GM23338 (cell line): ENCODE measurements at regions not wholly inside any gene's neighbourhood (a gene's known extent, or its start where the extent isn't known, plus 50 kb on each side); places are given as distances from the start of the nearest gene placed in this dataset.

Source experiments
- ATAC-seq: fragments of 200-7000 bp; cut with Tn5 transposase; 3 replicates; pipeline ENCODE4 v1.9.1; 2020
- DNase-seq: peaks from one replicate; pipeline ENCODE4 v3.0.0-alpha.2; 2015; ENCODE audit warnings: low spot score
- H2AFZ ChIP-seq: fragments of 200-600 bp; sonication (generic); 2 replicates; pipeline ENCODE4 v1.8.0; 2016; ENCODE audit warnings: antibody characterized with exemption, mild to moderate bottlenecking, moderate library complexity
- H3F3A ChIP-seq: fragments of 200-600 bp; sonication (generic); replicated peaks from 2 replicates; pipeline ENCODE4 v1.8.0; 2017; ENCODE audit warnings: antibody characterized with exemption, mixed run types, low read depth
- H3K27ac ChIP-seq: fragments of 200-600 bp; sonication (generic); 2 replicates; pipeline ENCODE4 v1.6.1; 2016; ENCODE audit warnings: low read depth
- H3K27me3 ChIP-seq: fragments of 200-600 bp; sonication (generic); 2 replicates; pipeline ENCODE4 v1.8.0; 2016; ENCODE audit warnings: mild to moderate bottlenecking, mixed run types, moderate library complexity; ENCODE audit not compliant: insufficient read depth
- H3K36me3 ChIP-seq: fragments of 200-600 bp; sonication (generic); 2 replicates; pipeline ENCODE4 v1.8.0; 2016; ENCODE audit warnings: mild to moderate bottlenecking; ENCODE audit not compliant: insufficient read depth
- H3K4me1 ChIP-seq: fragments of 200-600 bp; sonication (generic); 2 replicates; pipeline ENCODE4 v1.8.0; 2016; ENCODE audit warnings: mild to moderate bottlenecking, moderate library complexity; ENCODE audit not compliant: insufficient read depth
- H3K4me2 ChIP-seq: fragments of 200-600 bp; sonication (generic); 2 replicates; pipeline ENCODE4 v1.7.1; 2017; ENCODE audit warnings: mixed run types
- H3K4me3 ChIP-seq: fragments of 200-600 bp; sonication (generic); 2 replicates; pipeline ENCODE4 v1.6.1; 2016; ENCODE audit warnings: mixed run types
- H3K79me2 ChIP-seq: fragments of 200-600 bp; sonication (generic); replicated peaks from 2 replicates; pipeline ENCODE4 v1.8.0; 2017; ENCODE audit warnings: mild to moderate bottlenecking; ENCODE audit not compliant: insufficient read depth
- H3K9me2 ChIP-seq: fragments of 200-600 bp; sonication (generic); 2 replicates; pipeline ENCODE4 v1.8.0; 2017; ENCODE audit not compliant: insufficient read depth
- H4K20me1 ChIP-seq: fragments of 200-600 bp; sonication (generic); replicated peaks from 2 replicates; pipeline ENCODE4 v1.8.0; 2017; ENCODE audit warnings: mild to moderate bottlenecking; ENCODE audit not compliant: insufficient read depth
- H3K27ac Mint-ChIP-seq: 2 replicates; pipeline ENCODE4 v1.8.0; 2020; ENCODE audit warnings: inconsistent platforms, mild to moderate bottlenecking, moderate library complexity, mixed read lengths
- H3K27me3 Mint-ChIP-seq: 3 replicates; pipeline ENCODE4 v1.8.0; 2022; ENCODE audit warnings: low read depth, mild to moderate bottlenecking, moderate library complexity, mixed read lengths, inconsistent platforms; ENCODE audit not compliant: insufficient read depth, poor library complexity
- H3K36me3 Mint-ChIP-seq: 3 replicates; pipeline ENCODE4 v1.8.0; 2021; ENCODE audit warnings: low read depth, mild to moderate bottlenecking, inconsistent platforms, moderate library complexity, mixed read lengths
- H3K4me1 Mint-ChIP-seq: 3 replicates; pipeline ENCODE4 v1.8.0; 2020; ENCODE audit warnings: mild to moderate bottlenecking, inconsistent platforms, mixed read lengths
- H3K4me3 Mint-ChIP-seq: 3 replicates; pipeline ENCODE4 v1.8.0; 2021; ENCODE audit warnings: moderate library complexity, mild to moderate bottlenecking, inconsistent platforms, mixed read lengths
- H3K9me3 Mint-ChIP-seq: 3 replicates; pipeline ENCODE4 v1.8.0; 2020; ENCODE audit warnings: moderate library complexity, mild to moderate bottlenecking, inconsistent platforms, mixed read lengths
- CREB1 ChIP-seq: fragments of 250-450 bp; sonication (Bioruptor Pico); IDR thresholded peaks from 2 replicates; pipeline ENCODE4 v1.5.0; 2020; ENCODE audit warnings: low read depth, mild to moderate bottlenecking, moderate library complexity
- CTCF ChIP-seq, 2 experiments: fragments of 200-600 bp in 1 of 2; sonication (generic) in 1 of 2; conservative IDR thresholded peaks; 2 replicates each; pipeline versions ENCODE4 v1.5.1 to v1.6.1; 2016 to 2017; ENCODE audit warnings: antibody characterized with exemption in 2 of 2, low read depth in 2 of 2, mild to moderate bottlenecking in 2 of 2, moderate library complexity in 1 of 2
- EZH2 ChIP-seq: fragments of 200-600 bp; sonication (generic); IDR thresholded peaks from one replicate; pipeline ENCODE4 v1.8.0; 2017; ENCODE audit warnings: antibody characterized with exemption, mild to moderate bottlenecking, low read depth; ENCODE audit not compliant: unreplicated experiment
- EZH2phosphoT487 ChIP-seq: fragments of 200-600 bp; sonication (generic); IDR thresholded peaks from one replicate; pipeline ENCODE4 v1.8.1; 2018; ENCODE audit warnings: antibody characterized with exemption; ENCODE audit not compliant: unreplicated experiment
- JUNB ChIP-seq: IDR thresholded peaks from one replicate; pipeline ENCODE4 v1.6.1; 2016; ENCODE audit warnings: antibody characterized with exemption; ENCODE audit not compliant: unreplicated experiment
- NANOG ChIP-seq: IDR thresholded peaks from 2 replicates; pipeline ENCODE4 v1.6.1; 2016; ENCODE audit warnings: antibody characterized with exemption, borderline replicate concordance
- POLR2AphosphoS5 ChIP-seq: IDR thresholded peaks from 2 replicates; pipeline ENCODE4 v1.6.1; 2016; ENCODE audit warnings: antibody characterized with exemption, low read depth
- REST ChIP-seq: IDR thresholded peaks from one replicate; pipeline ENCODE4 v1.6.1; 2018; ENCODE audit warnings: antibody characterized with exemption; ENCODE audit not compliant: unreplicated experiment
- STAT1 ChIP-seq: IDR thresholded peaks from one replicate; pipeline ENCODE4 v1.6.1; 2016; ENCODE audit warnings: antibody characterized with exemption; ENCODE audit not compliant: unreplicated experiment
- ZNF114 ChIP-seq: fragments of 250-450 bp; sonication (Bioruptor Pico); IDR thresholded peaks from 2 replicates; pipeline ENCODE4 v1.5.0; 2020; ENCODE audit warnings: mild to moderate bottlenecking, moderate library complexity
- ZNF331 ChIP-seq: fragments of 250-450 bp; sonication (Bioruptor Pico); IDR thresholded peaks from 2 replicates; pipeline ENCODE4 v1.5.0; 2020; ENCODE audit warnings: low read depth, mild to moderate bottlenecking, moderate library complexity

- TF ChIP-seq JUNB: no peak
- TF ChIP-seq CTCF (conservative IDR thresholded peaks at IDR 0.05; ENCODE audit: low read depth in 2 of 2): no peak
- no peak for TF ChIP-seq REST
- TF ChIP-seq POLR2AphosphoS5: no peak
- TF ChIP-seq NANOG: no peak
- no peak for TF ChIP-seq EZH2
- TF ChIP-seq STAT1: no peak
- TF ChIP-seq EZH2phosphoT487: no peak
- TF ChIP-seq CREB1: no peak
Observed at GRCh38 chr5:135199919-135200318, 165.9 kb upstream of the PITX1 start (continued).

- Histone ChIP-seq H3K4me2 (no peak overlapping the region), H3K27me3 (peaks cover 25% of the 10 kb centered on the region), H2AFZ (no peak overlapping the region), H3K27ac (no peak overlapping the region), H3K4me1 (peaks cover 5% of the 10 kb centered on the region; the same call in 1 of the 2 replicates), H3K36me3 (no peaks in the 10 kb centered on the region), H4K20me1 (no peaks in the 10 kb centered on the region), H3K79me2 (no peaks in the 10 kb centered on the region), H3K4me3 (no peak overlapping the region), H3K9me2 (no peaks in the 10 kb centered on the region; the same call in 1 of the 2 replicates), H3F3A (no peaks in the 10 kb centered on the region)
- H3K27ac Mint-ChIP-seq: no peak overlapping the region
- H3K9me3 Mint-ChIP-seq: no peaks in the 10 kb centered on the region; the same call in 2 of the 3 replicates
- H3K4me1 Mint-ChIP-seq: peaks cover 2% of the 10 kb centered on the region; the same call in 1 of the 3 replicates
- DNase-seq (no peak), ATAC-seq (no peak)
- H3K4me3 Mint-ChIP-seq: no peak overlapping the region
- H3K27me3 Mint-ChIP-seq: peaks cover 15% of the 10 kb centered on the region
- no peaks in the 10 kb centered on the region for H3K36me3 Mint-ChIP-seq
- TF ChIP-seq CTCF (conservative IDR thresholded peaks at IDR 0.05; ENCODE audit: low read depth in 2 of 2) (no peak), CREB1 (no peak), ZNF114 (CRISPR knock-in tag) (no peak), POLR2AphosphoS5 (no peak), REST (no peak), ZNF331 (CRISPR knock-in tag) (no peak), EZH2 (no peak)
Observed at GRCh38 chr5:135196483-135196882, 162.5 kb upstream of the PITX1 start.
